ENCODE measurements at regions not wholly inside any gene's neighbourhood (a gene's known extent, or its start where the extent isn't known, plus 50 kb on each side); places are given as distances from the start of the nearest gene placed in this dataset.

- peaks cover 24% of the 10 kb centered on the region for H3K27me3 Mint-ChIP-seq (ENCODE audit: low read depth)
- no peaks in the 10 kb centered on the region for H3K36me3 Mint-ChIP-seq (ENCODE audit: low read depth)
- no peak overlapping the region for H3K27ac Mint-ChIP-seq
- no peaks in the 10 kb centered on the region for H3K9me3 Mint-ChIP-seq
- DNase-seq = peak; percentile 87
- intact Hi-C loops (cut with micrococcal nuclease) = loop anchor here (1.0 kb wide), 2 partner anchors 75 to 220 kb away; partner anchors contain the start of gene KSR1
- no peaks in the 10 kb centered on the region for H3K4me1 Mint-ChIP-seq (ENCODE audit: low read depth)
- CTCF ChIA-PET = interaction anchor here (0.7 to 6.9 kb wide), 33 partner anchors 8 to 274 kb away, joined by 3 to 108 read pairs (median 4); partner anchors contain the start of genes KSR1 and WSB1
- no peak overlapping the region for H3K4me3 Mint-ChIP-seq
These were observed 75.2 kb upstream of the KSR1 start for GRCh38 chr17:27381007-27381501.

GRCh38 chr17:27382025-27382424 lies 74.2 kb upstream of the KSR1 start:
- intact Hi-C loops (cut with micrococcal nuclease) = no loop called here
- Mint-ChIP-seq H3K4me1 (ENCODE audit: low read depth) (no peaks in the 10 kb centered on the region), H3K27me3 (ENCODE audit: low read depth) (peaks cover 24% of the 10 kb centered on the region), H3K27ac (no peak overlapping the region), H3K4me3 (no peak overlapping the region), H3K36me3 (ENCODE audit: low read depth) (no peaks in the 10 kb centered on the region), H3K9me3 (no peaks in the 10 kb centered on the region)
- DNase-seq = no peak
- CTCF ChIA-PET = interaction anchor here (0.6 to 6.9 kb wide), 24 partner anchors 9 to 640 kb away, joined by 3 to 108 read pairs (median 4); partner anchors contain the start of genes KSR1 and WSB1

- Mint-ChIP-seq H3K9me3 (no peaks in the 10 kb centered on the region), H3K4me1 (ENCODE audit: low read depth) (peaks cover 8% of the 10 kb centered on the region), H3K27ac (no peak overlapping the region), H3K4me3 (no peak overlapping the region), H3K27me3 (ENCODE audit: low read depth) (peaks cover 17% of the 10 kb centered on the region), H3K36me3 (ENCODE audit: low read depth) (no peaks in the 10 kb centered on the region)
- intact Hi-C loops (cut with micrococcal nuclease) = no loop called here
- CTCF ChIA-PET = interaction anchor here (0.6 to 6.9 kb wide), 3 partner anchors 30 to 217 kb away, joined by 3 to 108 read pairs (median 3); no protein-coding TSS in a partner anchor
- DNase-seq = no peak
These were observed 72.0 kb upstream of the KSR1 start for GRCh38 chr17:27384261-27384701.

- intact Hi-C loops (cut with micrococcal nuclease) = loop anchor here (5.0 kb wide), 1 partner anchor 158 kb away; no protein-coding TSS in a partner anchor
- DNase-seq = no peak
- H3K27me3 Mint-ChIP-seq (ENCODE audit: low read depth) = peaks cover 12% of the 10 kb centered on the region
- no peak overlapping the region for H3K4me3 Mint-ChIP-seq
- peaks cover 8% of the 10 kb centered on the region for H3K4me1 Mint-ChIP-seq (ENCODE audit: low read depth)
- no peaks in the 10 kb centered on the region for H3K36me3 Mint-ChIP-seq (ENCODE audit: low read depth)
- H3K27ac Mint-ChIP-seq = no peak overlapping the region
- CTCF ChIA-PET = interaction anchor here (1.0 to 6.9 kb wide), 2 partner anchors 31 to 217 kb away, joined by 3 to 108 read pairs; no protein-coding TSS in a partner anchor
- no peaks in the 10 kb centered on the region for H3K9me3 Mint-ChIP-seq
These were observed 71.5 kb upstream of the KSR1 start for GRCh38 chr17:27384726-27385125.

GRCh38 chr17:27385626-27386025 lies 70.6 kb upstream of the KSR1 start:
- intact Hi-C loops (cut with micrococcal nuclease) = loop anchor here (5.0 kb wide), 1 partner anchor 157 kb away; no protein-coding TSS in a partner anchor
- Mint-ChIP-seq H3K4me3 (no peak overlapping the region), H3K4me1 (ENCODE audit: low read depth) (peaks cover 8% of the 10 kb centered on the region), H3K27ac (no peak overlapping the region), H3K36me3 (ENCODE audit: low read depth) (no peaks in the 10 kb centered on the region), H3K9me3 (no peaks in the 10 kb centered on the region), H3K27me3 (ENCODE audit: low read depth) (peaks cover 3% of the 10 kb centered on the region)
- DNase-seq = no peak
- CTCF ChIA-PET = interaction anchor here (0.7 to 1.0 kb wide), 2 partner anchors 31 to 185 kb away, joined by 3 to 4 read pairs; no protein-coding TSS in a partner anchor

GRCh38 chr17:27386206-27387075 lies 69.8 kb upstream of the KSR1 start:
- peaks cover 8% of the 10 kb centered on the region for H3K4me1 Mint-ChIP-seq (ENCODE audit: low read depth)
- no peaks in the 10 kb centered on the region for H3K36me3 Mint-ChIP-seq (ENCODE audit: low read depth)
- no peak for DNase-seq
- H3K27ac Mint-ChIP-seq = no peak overlapping the region
- H3K27me3 Mint-ChIP-seq (ENCODE audit: low read depth) = no peaks in the 10 kb centered on the region
- CTCF ChIA-PET = interaction anchor here (1.0 kb wide), 2 partner anchors 32 to 141 kb away, joined by 3 to 4 read pairs; no protein-coding TSS in a partner anchor
- no peak overlapping the region for H3K4me3 Mint-ChIP-seq
- intact Hi-C loops (cut with micrococcal nuclease) = loop anchor here (5.0 kb wide), 1 partner anchor 156 kb away; no protein-coding TSS in a partner anchor
- no peaks in the 10 kb centered on the region for H3K9me3 Mint-ChIP-seq

- no peak overlapping the region for H3K4me3 Mint-ChIP-seq
- peaks cover 8% of the 10 kb centered on the region for H3K4me1 Mint-ChIP-seq (ENCODE audit: low read depth)
- CTCF ChIA-PET = interaction anchor here (0.7 kb wide), 1 partner anchor 9 kb away, joined by 3 read pairs; no protein-coding TSS in a partner anchor
- H3K36me3 Mint-ChIP-seq (ENCODE audit: low read depth) = no peaks in the 10 kb centered on the region
- peaks cover 5% of the 10 kb centered on the region for H3K27me3 Mint-ChIP-seq (ENCODE audit: low read depth)
- intact Hi-C loops (cut with micrococcal nuclease) = loop anchor here (5.0 kb wide), 1 partner anchor 153 kb away; no protein-coding TSS in a partner anchor
- no peak overlapping the region for H3K27ac Mint-ChIP-seq
- DNase-seq = no peak
- H3K9me3 Mint-ChIP-seq = no peaks in the 10 kb centered on the region
These were observed 66.6 kb upstream of the KSR1 start for GRCh38 chr17:27389542-27390140.

GRCh38 chr17:27390540-27390939 lies 65.7 kb upstream of the KSR1 start:
- no peak for DNase-seq
- Mint-ChIP-seq H3K4me3 (no peak overlapping the region), H3K27ac (no peak overlapping the region), H3K27me3 (ENCODE audit: low read depth) (peaks cover 12% of the 10 kb centered on the region), H3K36me3 (ENCODE audit: low read depth) (no peaks in the 10 kb centered on the region), H3K9me3 (no peaks in the 10 kb centered on the region), H3K4me1 (ENCODE audit: low read depth) (peaks cover 8% of the 10 kb centered on the region)
- intact Hi-C loops (cut with micrococcal nuclease) = no loop called here
- CTCF ChIA-PET = interaction anchor here (1.0 to 1.3 kb wide), 3 partner anchors 9 to 15 kb away, joined by 3 read pairs; no protein-coding TSS in a partner anchor

GRCh38 chr17:27391427-27391826 lies 64.8 kb upstream of the KSR1 start:
- CTCF ChIA-PET = interaction anchor here (1.3 kb wide), 1 partner anchor 14 kb away, joined by 3 read pairs; no protein-coding TSS in a partner anchor
- H3K4me3 Mint-ChIP-seq = no peak overlapping the region
- peaks cover 8% of the 10 kb centered on the region for H3K4me1 Mint-ChIP-seq (ENCODE audit: low read depth)
- H3K9me3 Mint-ChIP-seq = no peaks in the 10 kb centered on the region
- intact Hi-C loops (cut with micrococcal nuclease) = no loop called here
- no peaks in the 10 kb centered on the region for H3K36me3 Mint-ChIP-seq (ENCODE audit: low read depth)
- DNase-seq = no peak
- no peak overlapping the region for H3K27ac Mint-ChIP-seq
- peaks cover 16% of the 10 kb centered on the region for H3K27me3 Mint-ChIP-seq (ENCODE audit: low read depth)

- no peak for DNase-seq
- H3K9me3 Mint-ChIP-seq = no peaks in the 10 kb centered on the region
- no peaks in the 10 kb centered on the region for H3K36me3 Mint-ChIP-seq (ENCODE audit: low read depth)
- peaks cover 20% of the 10 kb centered on the region for H3K27me3 Mint-ChIP-seq (ENCODE audit: low read depth)
- CTCF ChIA-PET = interaction anchor here (1.2 kb wide), 1 partner anchor 14 kb away, joined by 3 read pairs; no protein-coding TSS in a partner anchor
- H3K4me3 Mint-ChIP-seq = no peak overlapping the region
- intact Hi-C loops (cut with micrococcal nuclease) = no loop called here
- no peaks in the 10 kb centered on the region for H3K4me1 Mint-ChIP-seq (ENCODE audit: low read depth)
- H3K27ac Mint-ChIP-seq = no peak overlapping the region
These were observed 60.2 kb upstream of the KSR1 start for GRCh38 chr17:27396045-27396444.

GRCh38 chr17:27396941-27397340 lies 59.3 kb upstream of the KSR1 start:
- no peaks in the 10 kb centered on the region for H3K9me3 Mint-ChIP-seq
- no peaks in the 10 kb centered on the region for H3K36me3 Mint-ChIP-seq (ENCODE audit: low read depth)
- DNase-seq = no peak
- H3K27me3 Mint-ChIP-seq (ENCODE audit: low read depth) = peaks cover 20% of the 10 kb centered on the region
- no peak overlapping the region for H3K4me3 Mint-ChIP-seq
- H3K4me1 Mint-ChIP-seq (ENCODE audit: low read depth) = no peaks in the 10 kb centered on the region
- CTCF ChIA-PET = no interaction called here
- no peak overlapping the region for H3K27ac Mint-ChIP-seq
- intact Hi-C loops (cut with micrococcal nuclease) = no loop called here

GRCh38 chr17:27398691-27399090 lies 57.6 kb upstream of the KSR1 start:
- intact Hi-C loops (cut with micrococcal nuclease) = no loop called here
- Mint-ChIP-seq H3K27ac (no peak overlapping the region), H3K4me1 (ENCODE audit: low read depth) (no peaks in the 10 kb centered on the region), H3K36me3 (ENCODE audit: low read depth) (no peaks in the 10 kb centered on the region), H3K4me3 (no peak overlapping the region), H3K27me3 (ENCODE audit: low read depth) (peaks cover 20% of the 10 kb centered on the region), H3K9me3 (no peaks in the 10 kb centered on the region)
- CTCF ChIA-PET = no interaction called here
- DNase-seq = no peak
